ENCODE measurements at regions not wholly inside any gene's neighbourhood (a gene's known extent, or its start where the extent isn't known, plus 50 kb on each side); places are given as distances from the start of the nearest gene placed in this dataset.

DNA sequence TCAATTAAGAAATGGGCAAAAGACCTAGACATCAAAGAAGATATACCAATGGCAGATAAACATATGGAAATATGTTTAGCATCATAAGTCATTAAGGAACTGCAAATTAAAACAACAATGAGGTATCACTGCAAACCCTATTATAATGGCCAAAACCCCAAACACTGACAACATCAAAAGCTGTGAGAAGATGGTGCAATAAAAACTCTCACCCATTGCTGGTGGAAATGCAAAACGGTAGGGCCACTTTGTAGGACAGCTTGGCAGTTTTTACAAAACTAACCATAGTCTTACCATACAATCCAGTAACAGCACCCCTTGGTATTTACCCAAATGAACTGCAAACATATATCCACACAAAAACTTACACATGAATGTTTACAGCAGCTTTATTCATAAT, 213.1 kb downstream of the UBE2E3 start:
- ChIA-PET POLR2A (no interaction called here), RAD21 (ENCODE audit: low non-redundant PET in 1 of 2, low total read pairs in 2 of 2, uncharacterized antibody in 2 of 2, unreplicated experiment in 2 of 2) (no interaction called here), CTCF (no interaction called here)
- no peak for ATAC-seq
- no peaks in the 10 kb centered on the region for H3K9me2 ChIP-seq (ENCODE audit: insufficient read depth)
- no peaks in the 10 kb centered on the region for H3K27me3 ChIP-seq (ENCODE audit: insufficient read depth, low read length)
- H3K36me3 ChIP-seq (ENCODE audit: control insufficient read depth in 1 of 2, insufficient read depth in 2 of 2, low read length in 2 of 2), result no peaks in the 10 kb centered on the region
- no peak overlapping the region for H3K4me2 ChIP-seq (ENCODE audit: low read length)
- no TSS peak for BruUV-seq (replicated peaks)
- H3K9me3 ChIP-seq (ENCODE audit: control insufficient read depth in 1 of 2, insufficient read depth in 1 of 2, low read depth in 1 of 2, low read length in 2 of 2), result no peaks in the 10 kb centered on the region
- no peaks in the 10 kb centered on the region for H4K20me1 ChIP-seq (ENCODE audit: insufficient read depth)
- no peak for DNase-seq (ENCODE audit: low read depth, low spot score)
- intact Hi-C loops (cut with micrococcal nuclease), result no loop called here
- TF ChIP-seq FOSL1 (IDR thresholded peaks at IDR 0.05; ENCODE audit: low read depth) (no peak), EZH2 (IDR thresholded peaks at IDR 0.05) (no peak), POLR2AphosphoS5 (IDR thresholded peaks at IDR 0.05; ENCODE audit: low read depth, low read length) (no peak), TCF7L2 (IDR thresholded peaks at IDR 0.05; ENCODE audit: borderline replicate concordance, extremely low read depth, insufficient read depth, insufficient read length) (no peak), CBX3 (IDR thresholded peaks at IDR 0.05; ENCODE audit: low read depth) (no peak), POLR2A (IDR thresholded peaks at IDR 0.05; ENCODE audit: borderline replicate concordance, extremely low read depth, insufficient read depth, insufficient read length) (no peak), SIN3A (IDR thresholded peaks at IDR 0.05; ENCODE audit: low read depth) (no peak), ZBTB33 (IDR thresholded peaks at IDR 0.05; ENCODE audit: extremely low read depth, insufficient replicate concordance, low read length) (no peak), CEBPB (IDR thresholded peaks at IDR 0.05; ENCODE audit: low read depth) (no peak), SRF (IDR thresholded peaks at IDR 0.05; ENCODE audit: low read depth) (no peak), RAD21 (IDR thresholded peaks at IDR 0.05; ENCODE audit: low read depth) (no peak), SP1 (IDR thresholded peaks at IDR 0.05; ENCODE audit: low read depth) (no peak), YY1 (IDR thresholded peaks at IDR 0.05; ENCODE audit: extremely low read depth, insufficient replicate concordance, low read depth, low read length) (no peak), ZNF274 (IDR thresholded peaks at IDR 0.05; ENCODE audit: low read depth, low read length) (no peak), EZH2phosphoT487 (IDR thresholded peaks at IDR 0.05; ENCODE audit: borderline replicate concordance) (no peak), ELF1 (IDR thresholded peaks at IDR 0.05; ENCODE audit: borderline replicate concordance, low read depth) (no peak), ATF3 (IDR thresholded peaks at IDR 0.05) (no peak)
- TF ChIP-seq, protein P1, sequence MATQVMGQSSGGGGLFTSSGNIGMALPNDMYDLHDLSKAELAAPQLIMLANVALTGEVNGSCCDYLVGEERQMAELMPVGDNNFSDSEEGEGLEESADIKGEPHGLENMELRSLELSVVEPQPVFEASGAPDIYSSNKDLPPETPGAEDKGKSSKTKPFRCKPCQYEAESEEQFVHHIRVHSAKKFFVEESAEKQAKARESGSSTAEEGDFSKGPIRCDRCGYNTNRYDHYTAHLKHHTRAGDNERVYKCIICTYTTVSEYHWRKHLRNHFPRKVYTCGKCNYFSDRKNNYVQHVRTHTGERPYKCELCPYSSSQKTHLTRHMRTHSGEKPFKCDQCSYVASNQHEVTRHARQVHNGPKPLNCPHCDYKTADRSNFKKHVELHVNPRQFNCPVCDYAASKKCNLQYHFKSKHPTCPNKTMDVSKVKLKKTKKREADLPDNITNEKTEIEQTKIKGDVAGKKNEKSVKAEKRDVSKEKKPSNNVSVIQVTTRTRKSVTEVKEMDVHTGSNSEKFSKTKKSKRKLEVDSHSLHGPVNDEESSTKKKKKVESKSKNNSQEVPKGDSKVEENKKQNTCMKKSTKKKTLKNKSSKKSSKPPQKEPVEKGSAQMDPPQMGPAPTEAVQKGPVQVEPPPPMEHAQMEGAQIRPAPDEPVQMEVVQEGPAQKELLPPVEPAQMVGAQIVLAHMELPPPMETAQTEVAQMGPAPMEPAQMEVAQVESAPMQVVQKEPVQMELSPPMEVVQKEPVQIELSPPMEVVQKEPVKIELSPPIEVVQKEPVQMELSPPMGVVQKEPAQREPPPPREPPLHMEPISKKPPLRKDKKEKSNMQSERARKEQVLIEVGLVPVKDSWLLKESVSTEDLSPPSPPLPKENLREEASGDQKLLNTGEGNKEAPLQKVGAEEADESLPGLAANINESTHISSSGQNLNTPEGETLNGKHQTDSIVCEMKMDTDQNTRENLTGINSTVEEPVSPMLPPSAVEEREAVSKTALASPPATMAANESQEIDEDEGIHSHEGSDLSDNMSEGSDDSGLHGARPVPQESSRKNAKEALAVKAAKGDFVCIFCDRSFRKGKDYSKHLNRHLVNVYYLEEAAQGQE (IDR thresholded peaks at IDR 0.05; ENCODE audit: low read depth), result no peak
- TF ChIP-seq, protein P2, sequence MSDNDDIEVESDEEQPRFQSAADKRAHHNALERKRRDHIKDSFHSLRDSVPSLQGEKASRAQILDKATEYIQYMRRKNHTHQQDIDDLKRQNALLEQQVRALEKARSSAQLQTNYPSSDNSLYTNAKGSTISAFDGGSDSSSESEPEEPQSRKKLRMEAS (IDR thresholded peaks at IDR 0.05), result no peak
- H3K9ac ChIP-seq (ENCODE audit: low read length), result no peak overlapping the region
- no peak overlapping the region for H3K4me3 ChIP-seq (replicated peaks in 1 of 2; ENCODE audit: low read depth in 1 of 2, low read length in 2 of 2)
- no peaks in the 10 kb centered on the region for H3K4me1 ChIP-seq (ENCODE audit: control insufficient read depth in 1 of 2, insufficient read depth in 2 of 2, low read length in 2 of 2)
- no peaks in the 10 kb centered on the region for H3K79me2 ChIP-seq (ENCODE audit: insufficient read depth, low read length)
- H3K27ac ChIP-seq (ENCODE audit: low read depth, low read length), result no peak overlapping the region
- H2AFZ ChIP-seq (ENCODE audit: low read depth, low read length, poor library complexity, severe bottlenecking), result no peak overlapping the region

Measured in HCT116 (cell line).